AG08396 (cell line): ENCODE measurements at regions not wholly inside any gene's neighbourhood (a gene's known extent, or its start where the extent isn't known, plus 50 kb on each side); places are given as distances from the start of the nearest gene placed in this dataset.
"Not testable (repeated sequence)": the region's sequence is repeated elsewhere in the genome, so short reads cannot be mapped to it uniquely, and the experiment has no call there.

Experiments
- DNase-seq: peaks from one replicate; pipeline ENCODE4 v3.0.0; 2012; ENCODE audit warnings: low spot score, mixed read lengths

- DNase-seq, result no peak
Measured at GRCh38 chr13:81658598-81659370, 1317.9 kb upstream of the SPRY2 start.

- DNase-seq, result no peak
Measured at GRCh38 chr13:81639984-81640582, 1299.2 kb upstream of the SPRY2 start.

GRCh38 chr13:81637457-81637856 is 1296.5 kb upstream of the SPRY2 start:
- no peak for DNase-seq

GRCh38 chr13:81636120-81636519 is 1295.2 kb upstream of the SPRY2 start:
- DNase-seq, result no peak

GRCh38 chr13:81615031-81615430 is 1274.1 kb upstream of the SPRY2 start:
- no peak for DNase-seq

GRCh38 chr13:81610644-81611043 is 1269.7 kb upstream of the SPRY2 start:
- DNase-seq, result no peak

GRCh38 chr13:81609335-81609734 is 1268.4 kb upstream of the SPRY2 start:
- no peak for DNase-seq

- no peak for DNase-seq
Measured at GRCh38 chr13:81606074-81606473, 1265.1 kb upstream of the SPRY2 start.

- no peak for DNase-seq
Measured at GRCh38 chr13:81602241-81602640, 1261.3 kb upstream of the SPRY2 start.

GRCh38 chr13:81597101-81597500 is 1256.2 kb upstream of the SPRY2 start:
- no peak for DNase-seq

GRCh38 chr13:81596224-81596753 is 1255.4 kb upstream of the SPRY2 start:
- no peak for DNase-seq

GRCh38 chr13:81591528-81592220 is 1250.7 kb upstream of the SPRY2 start:
- no peak for DNase-seq

- no peak for DNase-seq
Measured at GRCh38 chr13:81582381-81582780, 1241.5 kb upstream of the SPRY2 start.

GRCh38 chr13:81577601-81578195 is 1236.8 kb upstream of the SPRY2 start:
- no peak for DNase-seq

GRCh38 chr13:81568824-81569223 is 1227.9 kb upstream of the SPRY2 start:
- no peak for DNase-seq

- DNase-seq, result no peak
Measured at GRCh38 chr13:81565849-81566248, 1224.9 kb upstream of the SPRY2 start.

GRCh38 chr13:81563091-81563490 is 1222.2 kb upstream of the SPRY2 start:
- DNase-seq, result no peak

GRCh38 chr13:81562598-81562997 is 1221.7 kb upstream of the SPRY2 start:
- no peak for DNase-seq

- DNase-seq, result no peak
Measured at GRCh38 chr13:81551036-81551435, 1210.1 kb upstream of the SPRY2 start.

- DNase-seq, result not testable (repeated sequence)
Measured at GRCh38 chr13:81546294-81546693, 1205.4 kb upstream of the SPRY2 start.

GRCh38 chr13:81540777-81541176 is 1199.9 kb upstream of the SPRY2 start:
- DNase-seq, result no peak

- DNase-seq, result no peak
Measured at GRCh38 chr13:81539643-81540150, 1198.8 kb upstream of the SPRY2 start.
